GM19395 (cell line): ENCODE measurements at regions not wholly inside any gene's neighbourhood (a gene's known extent, or its start where the extent isn't known, plus 50 kb on each side); places are given as distances from the start of the nearest gene placed in this dataset.
"Not testable (repeated sequence)": the region's sequence is repeated elsewhere in the genome, so short reads cannot be mapped to it uniquely, and the experiment has no call there.

Experiments
- ATAC-seq: cut with Tn5 transposase; IDR thresholded peaks from one replicate; pipeline ENCODE4 v1.9.1; 2021; ENCODE audit warnings: mild to moderate bottlenecking, moderate library complexity; ENCODE audit not compliant: unreplicated experiment

DNA sequence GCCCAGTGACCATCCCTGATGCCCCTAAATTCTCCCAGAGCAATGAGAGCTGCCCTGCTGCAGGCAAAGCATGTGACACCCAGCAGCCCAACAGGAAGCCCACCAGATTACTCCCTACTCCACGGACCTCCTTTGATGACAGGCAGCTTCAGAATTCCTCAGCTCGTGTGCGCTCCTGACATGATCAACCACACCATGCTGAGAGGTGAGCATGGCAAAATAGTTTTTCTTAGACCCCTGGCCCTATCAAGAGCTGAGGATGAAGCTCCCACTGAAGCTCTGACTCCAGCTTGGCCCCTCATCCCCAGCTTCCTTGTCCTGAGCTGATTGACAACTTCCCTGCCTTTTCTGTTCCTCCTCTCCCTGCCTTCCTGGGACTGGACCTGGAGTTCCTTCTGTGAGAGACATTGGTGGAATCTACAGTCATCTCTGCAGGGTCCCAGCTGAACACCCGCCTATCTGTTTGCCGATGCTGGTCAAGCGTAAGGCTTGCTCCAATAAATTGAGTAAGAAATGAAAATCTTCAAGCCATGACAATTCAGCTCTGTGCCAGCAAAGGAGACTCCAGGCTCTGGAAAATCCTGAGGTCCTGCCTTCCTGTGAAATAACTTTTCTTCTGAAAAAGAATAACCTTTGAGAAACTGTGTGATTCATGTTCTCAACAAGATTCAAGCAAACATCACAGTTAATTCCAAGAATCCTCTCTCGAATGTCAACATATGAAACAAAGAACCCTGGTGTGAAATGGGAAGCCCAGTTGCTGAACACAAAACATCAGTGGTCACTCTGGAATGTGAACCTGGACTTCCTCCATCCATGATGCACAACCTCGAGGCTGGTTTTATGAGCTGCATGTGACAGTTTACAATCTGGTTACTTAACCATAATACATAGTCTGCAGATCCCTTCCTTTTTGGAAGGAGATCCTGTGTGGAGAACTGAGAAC is 201.1 kb downstream of the SPP2 start:
- ATAC-seq = no peak

DNA sequence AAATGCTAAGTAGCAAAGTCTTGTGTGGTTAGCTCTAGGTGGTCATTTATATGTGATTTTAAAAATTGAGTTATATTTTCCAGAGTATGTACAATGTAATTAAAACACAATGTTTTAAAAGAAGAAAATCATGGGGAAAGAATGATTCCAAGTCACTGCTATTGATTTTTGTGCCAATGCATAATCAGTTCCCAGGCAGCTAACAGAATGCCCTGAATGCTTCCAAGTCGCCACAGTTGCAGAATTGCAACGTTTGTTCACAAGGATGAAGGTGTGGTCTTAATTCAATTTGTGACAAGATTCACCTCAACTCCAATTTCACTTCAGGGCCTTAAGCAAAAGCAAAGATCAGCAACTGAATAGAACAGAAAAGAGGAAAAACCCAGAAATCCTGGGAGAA is 200.4 kb downstream of the SPP2 start:
- ATAC-seq = no peak

DNA sequence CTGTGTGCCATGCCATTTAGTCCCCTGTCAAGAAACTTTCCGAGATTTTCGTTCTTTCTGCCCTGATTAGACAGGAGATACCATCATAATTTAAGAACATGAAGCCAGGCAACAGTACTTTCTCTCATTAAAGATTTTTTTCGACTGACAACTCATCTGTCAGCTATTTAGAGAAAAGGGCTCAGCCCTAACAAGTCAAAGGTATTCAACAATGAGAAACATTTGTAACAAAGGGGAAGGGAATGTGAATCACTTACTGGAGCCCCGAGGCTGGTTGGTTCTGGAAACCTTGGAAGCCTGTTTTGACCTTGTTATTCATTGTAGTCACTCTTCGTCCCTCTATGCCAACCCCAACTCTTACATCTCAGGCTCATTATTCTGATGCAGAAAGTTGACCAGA is 199.4 kb downstream of the SPP2 start:
- no peak for ATAC-seq

DNA sequence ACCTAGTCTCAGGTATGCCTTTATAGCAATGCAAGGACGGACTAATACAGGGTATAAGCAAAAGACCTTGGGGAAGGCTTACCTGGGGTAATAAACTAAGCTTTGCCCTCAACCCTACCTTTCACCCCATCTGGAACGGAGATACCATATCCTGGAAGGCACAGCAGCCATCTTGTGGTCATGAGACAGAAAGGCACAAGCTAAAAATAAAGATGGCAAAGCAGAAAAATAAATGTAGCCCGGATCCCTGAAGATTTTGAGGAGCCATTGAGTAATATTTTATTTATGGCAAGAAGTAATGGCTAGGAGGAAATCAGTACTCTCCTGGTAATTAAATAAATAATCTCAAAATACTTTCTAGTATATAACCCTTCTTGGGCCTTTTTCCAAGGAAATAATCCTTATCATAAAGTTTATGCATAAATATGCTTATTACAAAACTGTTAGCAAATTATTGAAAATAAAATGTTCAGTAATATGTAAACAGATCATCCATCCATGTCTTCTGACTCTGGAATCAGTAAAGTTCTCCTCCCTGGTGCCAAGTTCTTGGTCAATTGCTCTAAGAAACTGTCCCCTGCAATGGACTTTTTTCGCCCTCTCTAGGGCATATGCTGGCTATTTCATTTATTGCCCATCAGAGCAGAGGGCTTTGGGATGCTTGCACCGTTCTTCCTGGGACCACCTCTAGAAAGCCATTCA is 198.7 kb downstream of the SPP2 start:
- ATAC-seq = no peak

DNA sequence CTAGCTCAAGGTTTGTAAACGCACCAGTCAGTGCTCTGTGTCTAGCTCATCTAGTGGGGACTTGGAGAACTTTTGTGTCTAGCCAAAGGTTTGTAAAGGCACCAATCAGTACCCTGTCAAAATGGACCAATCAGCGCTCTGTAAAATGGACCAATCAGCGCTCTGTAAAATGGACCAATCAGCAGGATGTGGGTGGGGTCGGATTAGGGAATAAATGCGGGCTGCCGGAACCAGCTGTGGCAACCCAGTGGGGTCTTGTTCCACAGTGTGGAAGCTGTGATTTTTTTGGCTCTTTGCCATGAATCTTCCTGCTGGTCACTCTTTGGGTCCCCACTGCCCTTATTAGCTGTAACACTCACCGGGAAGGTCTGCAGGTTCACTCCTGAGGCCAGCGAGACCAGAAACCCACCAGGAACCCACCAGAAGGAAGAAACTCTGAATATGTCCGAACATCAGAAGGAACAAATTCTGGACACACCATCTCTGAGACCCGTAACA is 197.8 kb downstream of the SPP2 start:
- not testable (repeated sequence) for ATAC-seq

DNA sequence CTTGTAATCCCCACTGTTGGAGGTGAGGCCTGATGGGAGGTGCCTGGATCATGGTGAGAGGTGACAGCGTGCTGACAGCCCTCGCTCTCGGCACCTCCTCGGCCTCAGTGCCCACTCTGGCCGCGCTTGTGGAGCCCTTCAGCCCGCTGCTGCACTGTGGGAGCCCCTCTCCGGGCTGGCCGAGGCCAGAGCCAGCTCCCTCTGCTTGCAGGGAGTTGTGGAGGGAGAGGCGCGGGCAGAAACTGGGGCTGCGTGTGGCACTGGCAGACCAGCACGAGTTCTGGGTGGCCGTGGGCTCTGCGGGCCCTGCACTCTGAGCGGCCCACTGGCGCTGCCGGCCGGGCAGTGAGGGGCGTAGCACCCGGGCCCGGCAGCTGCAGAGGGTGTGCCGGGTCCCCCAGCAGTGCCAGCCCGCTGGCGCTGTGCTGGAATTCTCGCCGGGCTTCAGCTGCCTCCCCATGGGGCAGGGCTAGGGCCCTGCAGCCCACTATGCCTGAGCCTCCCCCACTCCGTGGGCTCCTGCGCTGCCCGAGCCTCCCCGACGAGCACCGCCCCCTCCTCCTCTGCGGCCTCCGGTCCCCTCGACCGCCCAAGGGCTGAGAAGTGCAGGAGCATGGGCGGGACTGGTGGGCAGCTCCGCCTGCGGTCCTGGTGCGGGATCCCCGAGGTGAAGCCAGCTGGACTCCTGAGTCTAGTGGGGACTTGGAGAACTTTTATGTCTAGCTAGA is 197.1 kb downstream of the SPP2 start:
- no peak for ATAC-seq

DNA sequence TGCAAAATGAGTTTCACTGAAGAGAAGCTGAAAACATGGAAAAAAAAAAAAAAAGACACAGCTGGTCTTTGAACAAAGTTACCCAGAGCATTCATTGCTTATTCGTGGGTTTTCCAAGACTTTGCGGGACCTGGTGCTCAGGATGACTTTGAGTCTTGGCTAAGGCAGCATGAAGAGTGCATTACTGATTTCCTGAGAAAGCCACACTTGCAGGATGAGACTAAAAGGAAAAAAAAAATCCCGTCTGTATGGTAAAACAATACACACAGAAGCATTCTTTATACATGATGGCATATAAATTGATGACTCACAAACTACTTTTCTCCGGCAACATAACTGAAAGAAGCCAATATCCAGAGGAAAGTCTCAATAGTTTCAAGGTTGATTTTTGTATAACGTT is 195.4 kb downstream of the SPP2 start:
- no peak for ATAC-seq

DNA sequence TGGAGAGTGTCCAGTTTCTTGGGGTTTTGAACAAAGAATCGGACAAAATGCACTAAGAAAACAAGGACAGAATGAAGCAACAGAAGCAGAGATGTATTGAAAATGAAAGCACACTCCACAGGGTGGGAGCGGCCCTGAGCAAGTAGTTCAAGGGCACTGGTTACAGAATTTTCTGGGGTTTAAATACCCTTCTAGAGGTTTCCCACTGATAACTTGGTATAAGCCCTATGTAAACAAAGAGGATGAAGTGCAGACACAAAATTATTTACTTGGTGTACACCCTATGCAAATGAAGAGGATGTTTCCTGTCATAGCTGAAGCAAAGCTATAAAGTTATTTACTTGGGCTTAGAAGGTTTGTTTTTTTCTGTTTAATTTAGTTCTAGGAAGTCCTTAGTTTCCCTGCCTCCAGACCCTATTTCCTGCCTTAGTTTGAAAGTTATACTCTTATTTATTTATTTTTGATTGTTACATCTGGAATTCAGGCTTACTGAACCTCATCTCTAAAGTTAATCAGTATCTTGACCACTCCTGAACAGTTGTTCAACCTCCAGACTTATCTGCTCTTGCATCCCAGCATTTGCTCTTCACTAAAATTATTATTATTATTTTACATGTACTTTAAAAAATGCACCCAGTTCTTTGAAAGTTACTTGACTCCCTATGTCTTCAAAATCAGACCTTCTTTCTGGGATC is 193.5 kb downstream of the SPP2 start:
- no peak for ATAC-seq

DNA sequence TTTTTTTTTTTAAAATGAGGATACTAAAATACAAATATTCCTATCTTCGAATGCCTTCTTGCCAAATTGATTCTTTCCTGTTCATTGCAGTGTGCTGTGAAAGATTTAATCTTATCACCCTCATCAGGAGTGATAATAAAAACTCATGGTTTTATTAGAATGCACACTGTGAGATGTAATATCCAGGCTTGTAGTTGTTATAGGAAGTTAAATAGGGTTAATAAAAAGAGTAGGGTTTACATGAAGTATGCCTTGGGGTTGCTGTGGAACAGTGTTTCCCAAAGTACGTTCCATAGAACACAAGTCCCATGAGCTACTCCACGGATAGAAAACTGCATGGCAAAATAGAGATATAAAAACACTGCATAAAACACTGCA is 191.9 kb downstream of the SPP2 start:
- no peak for ATAC-seq

DNA sequence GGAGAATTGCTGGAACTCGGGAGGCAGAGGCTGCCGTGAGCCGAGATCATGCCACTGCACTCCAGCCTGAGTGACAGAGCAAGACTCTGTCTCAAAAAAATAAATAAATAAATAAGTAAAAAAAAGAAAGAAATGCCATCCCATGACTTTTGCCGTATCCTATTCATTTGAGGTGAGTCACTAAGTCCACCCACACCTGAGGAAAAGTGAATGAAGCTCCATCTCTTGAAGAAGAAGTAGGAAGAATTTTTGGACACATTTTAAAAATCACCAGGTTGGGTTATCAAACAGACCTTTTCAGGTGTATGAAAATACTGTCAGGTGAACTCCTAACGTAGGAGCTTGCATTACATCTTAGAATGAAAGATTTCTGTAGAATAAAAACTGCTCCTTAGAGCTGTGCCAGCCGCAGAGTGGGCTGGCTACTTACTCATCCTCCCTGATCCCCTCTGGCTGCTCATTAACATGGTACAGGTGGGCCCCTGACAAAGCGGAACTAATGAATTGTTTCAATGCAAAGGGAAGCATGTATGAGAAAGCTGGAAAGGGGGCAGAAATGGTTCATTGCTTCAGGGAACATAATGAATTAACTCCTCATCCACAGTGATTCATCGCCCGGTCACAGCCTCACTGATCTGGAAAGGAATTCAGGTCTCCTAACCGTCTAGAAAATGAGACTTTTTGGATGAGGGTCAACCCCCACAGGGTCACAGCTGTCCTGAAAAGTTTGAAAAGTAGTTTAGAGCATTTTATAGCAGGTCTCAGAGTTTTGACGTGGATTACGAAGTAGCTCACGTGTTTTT is 191.4 kb downstream of the SPP2 start:
- no peak for ATAC-seq

DNA sequence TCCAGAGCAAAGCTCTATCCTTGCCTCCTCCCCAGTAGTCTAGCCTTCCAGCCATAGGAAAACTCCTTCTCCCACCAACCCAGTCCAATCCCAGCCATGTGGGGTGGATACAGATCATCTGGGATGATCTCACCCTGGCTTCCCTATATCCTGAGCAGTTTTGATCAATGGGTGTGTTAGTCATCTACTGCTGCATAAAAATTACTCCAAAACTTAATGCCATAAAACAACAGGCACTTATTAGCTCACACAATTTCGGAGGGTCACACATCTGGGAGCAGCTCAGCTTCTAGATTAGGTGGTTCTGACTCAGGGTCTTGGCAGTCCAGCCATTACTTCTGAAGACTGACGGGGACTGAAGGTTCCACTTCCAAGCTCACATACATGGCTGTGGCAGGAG is 190.4 kb downstream of the SPP2 start:
- no peak for ATAC-seq

DNA sequence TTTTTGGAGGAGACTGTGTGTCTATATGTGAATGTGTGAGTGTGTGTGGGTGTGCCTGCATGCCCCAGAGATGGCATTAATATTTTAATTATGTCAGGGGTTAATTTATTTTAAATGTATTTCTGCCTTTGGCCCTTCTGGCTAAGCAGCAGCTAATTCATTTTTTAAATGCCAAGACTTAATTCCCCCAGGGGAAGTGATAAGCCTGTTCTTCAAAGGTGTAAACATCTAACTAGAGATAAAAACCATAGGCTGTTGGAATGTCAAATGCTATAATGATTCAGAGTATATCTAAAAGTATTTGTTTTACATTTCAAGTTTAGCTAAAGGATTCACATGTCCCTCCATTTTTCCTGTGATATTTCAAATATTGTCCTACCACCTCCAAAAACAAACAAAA is 184.7 kb downstream of the SPP2 start:
- ATAC-seq = no peak

DNA sequence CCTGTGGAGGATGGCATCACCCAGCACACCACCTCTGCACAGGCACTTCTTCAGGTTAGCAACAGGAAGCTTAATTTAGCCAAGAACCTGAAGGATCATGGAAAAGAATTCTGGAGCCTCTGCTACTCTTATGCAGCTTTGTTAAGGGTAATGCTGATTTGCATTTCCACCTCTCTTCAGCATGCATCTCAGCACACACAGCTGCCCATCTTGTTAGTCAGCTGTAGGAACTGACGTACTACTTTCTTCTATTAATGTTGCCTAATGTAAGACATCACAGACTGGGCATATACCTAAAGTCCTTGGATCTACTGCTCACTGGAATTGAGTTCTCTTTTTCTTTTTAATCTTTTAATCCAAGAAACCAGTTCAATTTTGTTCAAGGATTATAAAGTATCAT is 181.0 kb downstream of the SPP2 start:
- no peak for ATAC-seq

DNA sequence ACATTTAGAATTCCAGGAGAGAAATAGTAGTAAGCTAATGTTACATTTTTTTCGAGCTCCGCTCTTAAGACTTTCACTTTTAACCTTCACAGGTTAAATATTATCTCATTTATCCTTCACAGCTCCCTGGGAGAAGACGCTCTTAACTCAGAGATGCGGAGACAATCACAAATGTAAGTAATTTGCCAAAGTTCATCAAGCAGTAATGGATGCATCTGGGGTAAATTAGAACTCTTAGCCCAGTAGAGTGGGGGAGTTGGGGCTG is 168.5 kb downstream of the SPP2 start:
- ATAC-seq = no peak

DNA sequence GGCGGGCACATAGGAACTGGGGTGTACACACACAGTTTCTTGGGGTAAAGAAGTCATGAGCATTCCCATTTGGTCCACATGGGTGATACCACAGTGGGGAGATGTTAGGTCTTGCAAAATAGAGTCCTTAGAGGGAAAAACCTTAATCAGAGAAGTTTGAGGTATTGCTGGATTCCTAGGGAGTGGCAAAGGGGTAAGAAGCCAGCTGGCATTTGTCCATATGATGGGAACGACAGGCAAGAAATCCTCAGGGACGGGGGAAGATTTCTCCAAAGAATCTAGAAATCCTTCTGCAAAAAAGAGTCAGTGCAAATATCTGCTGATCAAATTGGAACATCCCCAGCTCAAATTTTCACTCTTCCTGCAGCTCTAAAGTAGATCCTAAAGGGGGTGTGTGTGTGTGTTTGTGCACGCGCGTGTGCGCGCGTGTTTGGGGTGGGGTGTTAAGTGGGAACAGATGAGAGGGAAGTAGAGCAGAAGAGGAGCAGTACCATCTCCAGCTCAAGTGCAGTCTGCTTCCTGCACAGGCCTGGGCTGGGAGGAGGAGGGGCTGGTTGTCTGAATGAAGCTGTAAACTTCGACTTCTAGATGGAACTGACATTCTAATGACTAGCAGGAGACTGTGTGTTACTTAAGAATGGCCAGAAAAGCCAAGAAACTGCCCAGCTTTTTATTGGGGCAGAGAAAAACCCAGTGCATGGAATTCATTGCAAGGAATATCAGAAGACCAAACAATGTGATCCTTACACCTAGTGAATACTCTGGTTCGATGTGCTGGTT is 168.0 kb downstream of the SPP2 start:
- ATAC-seq = no peak

DNA sequence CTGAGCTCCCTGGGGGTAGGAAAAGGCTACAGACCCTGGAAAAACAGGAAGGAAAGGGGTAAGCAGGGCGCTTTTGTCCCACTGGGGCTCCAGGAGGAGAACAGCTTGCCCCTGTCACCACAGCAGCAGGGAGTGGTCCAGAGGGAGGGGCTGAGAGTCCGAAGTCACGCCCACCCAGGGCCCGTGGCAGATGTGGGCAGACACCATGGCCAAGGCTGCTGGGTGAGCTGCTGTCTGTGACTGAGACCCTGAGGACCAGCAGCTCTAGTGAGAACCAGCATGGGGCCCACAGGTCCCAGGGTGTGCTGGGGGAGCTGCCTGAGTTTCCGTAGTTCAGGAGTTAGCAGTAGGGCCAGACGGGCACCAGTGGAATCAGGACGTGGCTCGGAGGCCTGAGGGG is 162.0 kb downstream of the SPP2 start:
- ATAC-seq = no peak

DNA sequence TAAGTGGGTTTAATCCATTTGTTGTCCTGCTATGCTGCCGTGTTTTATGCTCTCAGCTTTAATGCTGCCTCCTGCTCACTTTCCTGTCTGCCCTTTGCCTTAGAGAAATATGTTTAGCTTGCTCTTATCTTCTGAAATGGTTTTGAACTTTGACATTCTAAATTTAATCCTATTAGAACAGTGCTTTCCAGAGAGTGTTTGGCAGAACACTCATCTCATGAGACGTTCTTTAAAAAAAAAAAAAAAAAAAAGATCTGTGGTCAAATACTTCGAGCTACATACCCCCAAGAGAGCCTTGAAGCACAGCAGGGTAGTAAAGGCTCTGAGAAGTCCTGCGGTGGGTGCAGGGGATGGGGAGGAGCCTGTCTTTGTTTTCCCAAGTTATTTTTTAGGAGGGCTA is 161.3 kb downstream of the SPP2 start:
- no peak for ATAC-seq

DNA sequence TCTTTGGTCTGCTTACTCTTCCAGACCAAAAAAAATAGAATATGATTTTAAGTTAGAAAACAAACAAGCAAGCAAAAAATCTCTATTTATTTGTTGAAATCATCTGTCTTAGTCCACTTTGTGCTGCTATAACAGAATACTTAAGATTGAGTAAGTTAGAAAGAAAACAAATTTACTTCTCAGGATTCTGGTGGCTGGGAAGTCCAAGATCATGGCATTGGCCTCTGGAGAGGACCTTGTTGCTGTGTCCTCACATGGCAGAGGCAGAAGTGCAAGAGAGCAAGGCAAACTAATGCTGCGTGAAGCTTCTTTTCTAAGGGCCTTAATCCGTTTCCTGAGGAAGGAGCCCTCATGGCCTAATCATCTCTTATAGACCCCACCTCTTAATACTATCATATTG is 156.2 kb downstream of the SPP2 start:
- no peak for ATAC-seq

DNA sequence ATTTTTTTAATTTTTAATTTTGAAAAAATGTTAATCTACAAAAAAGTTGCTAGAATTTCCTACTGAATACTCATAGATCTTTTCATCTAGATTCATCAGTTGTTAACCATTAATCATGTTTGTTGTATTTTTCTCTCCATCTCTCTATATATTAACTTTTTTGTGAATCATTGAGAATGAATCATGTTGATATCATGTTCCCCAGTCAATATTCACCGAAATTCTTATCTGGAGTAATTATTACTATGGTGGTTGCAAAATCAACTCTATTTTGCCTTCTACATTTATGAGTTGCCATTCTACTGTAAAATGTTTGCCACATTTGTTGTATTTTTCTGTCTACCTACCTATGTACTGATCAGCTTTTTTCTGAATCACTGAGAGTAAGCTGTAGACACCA is 154.0 kb downstream of the SPP2 start:
- ATAC-seq = no peak
